PC-9 (cell line): ENCODE measurements at regions not wholly inside any gene's neighbourhood (a gene's known extent, or its start where the extent isn't known, plus 50 kb on each side); places are given as distances from the start of the nearest gene placed in this dataset.
"Not testable (repeated sequence)": the region's sequence is repeated elsewhere in the genome, so short reads cannot be mapped to it uniquely, and the experiment has no call there.

Source experiments
- BruUV-seq: library from RNA; stranded (reverse); fragments of 400-500 nt; replicated peaks from 2 replicates; lab custom pipeline; 2021; lab: Mats Ljungman, UMichigan
- CTCF ChIA-PET: fragments of 300-600 bp; sonication (Branson Sonifier 250); formaldehyde crosslinking; loops from one replicate; lab custom pipeline; 2022; ENCODE audit warnings: antibody characterized with exemption; lab: Charles Lee
- POLR2A ChIA-PET: fragments of 300-600 bp; sonication (Branson Sonifier 250); formaldehyde crosslinking; loops from one replicate; lab custom pipeline; 2022; ENCODE audit warnings: antibody characterized with exemption; ENCODE audit not compliant: unreplicated experiment; lab: Charles Lee
- DNase-seq, 2 experiments: peaks; one replicate each; pipeline versions ENCODE4 v3.0.0 to v3.0.0-alpha.2; 2015 to 2022; ENCODE audit warnings: mixed read lengths in 1 of 2
- H2AFZ ChIP-seq: fragments of 200-600 bp; sonication (generic); 2 replicates; pipeline ENCODE4 v1.8.1; 2017; ENCODE audit warnings: antibody characterized with exemption
- H3F3A ChIP-seq: fragments of 200-600 bp; sonication (generic); 2 replicates; pipeline ENCODE4 v1.8.1; 2017; ENCODE audit warnings: antibody characterized with exemption, mild to moderate bottlenecking, low read depth; ENCODE audit not compliant: insufficient read depth
- H3K27ac ChIP-seq: fragments of 200-600 bp; sonication (generic); 2 replicates; pipeline ENCODE4 v1.6.1; 2016; ENCODE audit warnings: mixed run types
- H3K27me3 ChIP-seq: fragments of 200-600 bp; sonication (generic); 2 replicates; pipeline ENCODE4 v1.6.1; 2016; ENCODE audit warnings: low read depth, mixed run types; ENCODE audit not compliant: insufficient read depth
- H3K36me3 ChIP-seq: fragments of 200-600 bp; sonication (generic); 2 replicates; pipeline ENCODE4 v1.6.1; 2016; ENCODE audit warnings: low read depth, mixed run types
- H3K4me1 ChIP-seq: fragments of 200-600 bp; sonication (generic); replicated peaks from 2 replicates; pipeline ENCODE4 v1.6.1; 2016; ENCODE audit warnings: mixed run types; ENCODE audit not compliant: insufficient read depth
- H3K4me2 ChIP-seq: fragments of 200-600 bp; sonication (generic); 2 replicates; pipeline ENCODE4 v1.6.1; 2017; ENCODE audit warnings: mixed run types
- H3K4me3 ChIP-seq: fragments of 200-600 bp; sonication (generic); 2 replicates; pipeline ENCODE4 v1.6.1; 2016; ENCODE audit warnings: mixed run types
- H3K79me2 ChIP-seq: fragments of 200-600 bp; sonication (generic); 2 replicates; pipeline ENCODE4 v1.6.1; 2017; ENCODE audit warnings: low read depth, mixed run types
- H3K9me2 ChIP-seq: fragments of 200-600 bp; sonication (generic); 2 replicates; pipeline ENCODE4 v1.8.1; 2017; ENCODE audit warnings: mild to moderate bottlenecking; ENCODE audit not compliant: insufficient read depth
- H3K9me3 ChIP-seq: fragments of 200-600 bp; sonication (generic); 2 replicates; pipeline ENCODE4 v1.8.1; 2016; ENCODE audit warnings: low read depth; ENCODE audit not compliant: insufficient read depth
- H4K20me1 ChIP-seq: fragments of 200-600 bp; sonication (generic); 2 replicates; pipeline ENCODE4 v1.8.1; 2017; ENCODE audit not compliant: insufficient read depth
- EZH2 ChIP-seq: fragments of 200-600 bp; sonication (generic); IDR thresholded peaks from 2 replicates; pipeline ENCODE4 v1.8.0; 2017; ENCODE audit warnings: antibody characterized with exemption, low read depth
- intact Hi-C: fragments of 100-400 bp; cut with micrococcal nuclease; formaldehyde crosslinking; loops from one replicate; pipeline ENCODE4 v1.10.0; 2022; ENCODE audit not compliant: unreplicated experiment
- TF ChIP-seq, protein P1 (sequence below): fragments of 200-600 bp; sonication (generic); conservative IDR thresholded peaks from 2 replicates; pipeline ENCODE4 v1.6.1; 2017; ENCODE audit warnings: mixed run types, antibody characterized with exemption, mild to moderate bottlenecking, moderate library complexity

GRCh38 chr3:75502769-75503756 lies 161.1 kb upstream of the FRG2C start:
- peak overlapping the region; percentile 61; the same call in 1 of the 2 replicates for H3K4me2 ChIP-seq
- H3K9me2 ChIP-seq, H2AFZ ChIP-seq, H3K27me3 ChIP-seq, intact Hi-C loops, H3K9me3 ChIP-seq, H3K4me1 ChIP-seq, CTCF ChIA-PET, H3K79me2 ChIP-seq, H3K4me3 ChIP-seq, H3F3A ChIP-seq, H4K20me1 ChIP-seq, H3K27ac ChIP-seq, H3K36me3 ChIP-seq, BruUV-seq: not testable (repeated sequence)
- DNase-seq = peak in 1 of 2 experiments; percentile 7
- POLR2A ChIA-PET = interaction anchor here (0.6 kb wide), 1 partner anchor 35 kb away, joined by 6 read pairs; no protein-coding TSS in a partner anchor

DNA sequence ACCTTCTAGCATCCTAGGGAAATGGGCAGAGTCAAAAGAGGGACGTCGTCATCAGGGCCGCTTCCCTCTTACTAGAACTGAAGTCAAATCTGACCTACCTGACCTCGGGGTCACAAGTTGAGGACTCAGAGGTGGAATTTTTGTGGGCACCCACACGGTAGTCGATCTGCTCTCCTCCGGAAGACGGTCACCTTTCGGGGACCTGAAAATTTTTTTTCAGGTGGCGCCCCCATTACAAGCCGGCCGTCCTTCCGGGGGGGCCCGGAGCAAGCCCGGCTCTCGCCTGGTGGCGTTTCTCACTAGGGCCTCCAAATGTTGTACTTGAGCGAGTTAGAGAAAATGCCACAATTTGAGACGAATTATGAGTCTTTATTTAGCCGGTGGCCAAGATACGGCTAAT lies 157.5 kb upstream of the FRG2C start:
- Histone ChIP-seq H3K36me3 (no peaks in the 10 kb centered on the region), H3K27ac (no peak overlapping the region), H3K4me3 (no peak overlapping the region), H3K9me2 (no peaks in the 10 kb centered on the region), H3K4me1 (no peaks in the 10 kb centered on the region), H4K20me1 (no peaks in the 10 kb centered on the region), H3K9me3 (no peaks in the 10 kb centered on the region), H3K79me2 (no peaks in the 10 kb centered on the region), H3K4me2 (no peak overlapping the region), H2AFZ (no peak overlapping the region), H3K27me3 (no peaks in the 10 kb centered on the region), H3F3A (no peaks in the 10 kb centered on the region)
- DNase-seq = no peak
- TF ChIP-seq, protein P1, sequence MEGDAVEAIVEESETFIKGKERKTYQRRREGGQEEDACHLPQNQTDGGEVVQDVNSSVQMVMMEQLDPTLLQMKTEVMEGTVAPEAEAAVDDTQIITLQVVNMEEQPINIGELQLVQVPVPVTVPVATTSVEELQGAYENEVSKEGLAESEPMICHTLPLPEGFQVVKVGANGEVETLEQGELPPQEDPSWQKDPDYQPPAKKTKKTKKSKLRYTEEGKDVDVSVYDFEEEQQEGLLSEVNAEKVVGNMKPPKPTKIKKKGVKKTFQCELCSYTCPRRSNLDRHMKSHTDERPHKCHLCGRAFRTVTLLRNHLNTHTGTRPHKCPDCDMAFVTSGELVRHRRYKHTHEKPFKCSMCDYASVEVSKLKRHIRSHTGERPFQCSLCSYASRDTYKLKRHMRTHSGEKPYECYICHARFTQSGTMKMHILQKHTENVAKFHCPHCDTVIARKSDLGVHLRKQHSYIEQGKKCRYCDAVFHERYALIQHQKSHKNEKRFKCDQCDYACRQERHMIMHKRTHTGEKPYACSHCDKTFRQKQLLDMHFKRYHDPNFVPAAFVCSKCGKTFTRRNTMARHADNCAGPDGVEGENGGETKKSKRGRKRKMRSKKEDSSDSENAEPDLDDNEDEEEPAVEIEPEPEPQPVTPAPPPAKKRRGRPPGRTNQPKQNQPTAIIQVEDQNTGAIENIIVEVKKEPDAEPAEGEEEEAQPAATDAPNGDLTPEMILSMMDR = no peak
- TF ChIP-seq EZH2 = no peak
- no TSS peak for BruUV-seq
- CTCF ChIA-PET = no interaction called here
- intact Hi-C loops = no loop called here
- POLR2A ChIA-PET = no interaction called here

- H3K9me3 ChIP-seq, H3K79me2 ChIP-seq, H3K4me1 ChIP-seq, DNase-seq, H3K4me3 ChIP-seq, H3K27me3 ChIP-seq, H3K36me3 ChIP-seq, H3F3A ChIP-seq, H3K27ac ChIP-seq, H3K4me2 ChIP-seq, H2AFZ ChIP-seq, POLR2A ChIA-PET, BruUV-seq, H3K9me2 ChIP-seq, CTCF ChIA-PET, intact Hi-C loops, H4K20me1 ChIP-seq: not testable (repeated sequence)
Observed at GRCh38 chr3:75507956-75508355, 156.2 kb upstream of the FRG2C start.

DNA sequence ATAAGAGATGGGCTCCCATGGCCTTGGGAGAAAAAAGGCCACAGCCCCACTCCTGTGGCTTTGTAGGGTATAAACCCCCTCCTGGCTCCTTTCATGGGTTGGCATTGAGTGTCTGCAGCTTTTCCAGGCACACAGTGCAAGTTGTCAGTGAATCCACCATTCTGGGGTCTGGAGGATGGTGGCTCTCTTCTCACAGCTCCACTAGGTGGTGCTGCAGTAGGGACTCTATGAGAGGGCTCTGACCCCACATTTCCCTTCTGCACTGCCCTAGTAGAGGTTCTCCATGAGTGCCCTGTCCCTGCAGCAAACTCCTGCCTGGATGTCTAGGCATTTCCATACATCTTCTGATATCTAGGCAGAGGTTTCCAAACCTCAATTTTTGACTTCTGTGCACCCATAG lies 136.5 kb upstream of the FRG2C start:
- H3K4me2 ChIP-seq, BruUV-seq, POLR2A ChIA-PET, H3K27me3 ChIP-seq, H3K4me1 ChIP-seq, intact Hi-C loops, H3K4me3 ChIP-seq, H3K79me2 ChIP-seq, H2AFZ ChIP-seq, DNase-seq, H3K9me3 ChIP-seq, H4K20me1 ChIP-seq, H3F3A ChIP-seq, H3K36me3 ChIP-seq, H3K9me2 ChIP-seq, CTCF ChIA-PET, H3K27ac ChIP-seq: not testable (repeated sequence)

GRCh38 chr3:75552095-75552494 lies 112.0 kb upstream of the FRG2C start:
- intact Hi-C loops, H3K9me2 ChIP-seq, H3K4me2 ChIP-seq, H3K9me3 ChIP-seq, BruUV-seq, H2AFZ ChIP-seq, POLR2A ChIA-PET, H3K27ac ChIP-seq, CTCF ChIA-PET, H3K36me3 ChIP-seq, H4K20me1 ChIP-seq, H3K4me1 ChIP-seq, H3F3A ChIP-seq, H3K4me3 ChIP-seq, H3K27me3 ChIP-seq, H3K79me2 ChIP-seq: not testable (repeated sequence)
- peak in 1 of 2 experiments; percentile 49 for DNase-seq

DNA sequence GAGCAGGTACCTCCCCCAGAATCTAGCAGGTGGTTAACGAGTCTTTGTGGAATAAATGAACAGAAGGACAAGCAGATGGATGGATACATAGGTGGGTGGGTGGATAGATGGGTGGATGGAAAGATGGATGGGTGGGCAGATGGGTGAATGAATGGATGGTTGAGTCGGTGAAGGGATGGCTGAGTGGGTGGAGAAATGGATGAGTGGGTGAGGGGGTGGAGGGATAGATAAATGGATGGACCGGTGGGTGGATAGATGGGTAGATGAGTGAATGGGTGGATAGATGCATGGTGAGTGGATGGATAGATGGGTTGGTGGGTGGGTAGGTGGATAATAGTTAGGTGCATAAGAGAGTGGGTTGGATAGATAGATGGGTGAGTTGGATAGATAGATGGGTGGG lies 99.7 kb upstream of the FRG2C start:
- H3K4me2 ChIP-seq, H3K9me2 ChIP-seq, CTCF ChIA-PET, DNase-seq, POLR2A ChIA-PET, H3F3A ChIP-seq, BruUV-seq, H4K20me1 ChIP-seq, H3K9me3 ChIP-seq, H2AFZ ChIP-seq, H3K79me2 ChIP-seq, intact Hi-C loops, H3K36me3 ChIP-seq, H3K4me1 ChIP-seq, H3K4me3 ChIP-seq, H3K27me3 ChIP-seq, H3K27ac ChIP-seq: not testable (repeated sequence)
